ENCODE measurements at regions not wholly inside any gene's neighbourhood (a gene's known extent, or its start where the extent isn't known, plus 50 kb on each side); places are given as distances from the start of the nearest gene placed in this dataset.

DNA sequence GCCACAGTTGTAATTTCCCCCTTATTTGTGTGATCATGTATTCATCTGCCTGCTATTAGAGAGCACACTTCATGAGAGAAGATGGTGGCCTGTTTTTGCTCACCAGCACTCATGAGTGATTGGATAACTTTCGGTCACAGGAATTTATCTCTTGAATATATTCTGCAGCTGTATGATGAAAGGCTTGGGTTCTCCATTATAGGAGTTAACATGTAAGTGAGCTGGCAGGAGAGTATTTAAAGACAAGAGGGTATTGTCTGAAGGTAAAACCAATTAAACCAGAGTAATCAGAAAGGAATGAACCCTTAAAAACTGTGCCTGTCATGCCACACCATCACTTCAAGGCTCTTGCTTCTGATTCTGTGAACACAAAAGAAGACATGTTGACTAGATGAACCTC, 574.9 kb upstream of the CAMK1G start:
- TF ChIP-seq, protein P1, sequence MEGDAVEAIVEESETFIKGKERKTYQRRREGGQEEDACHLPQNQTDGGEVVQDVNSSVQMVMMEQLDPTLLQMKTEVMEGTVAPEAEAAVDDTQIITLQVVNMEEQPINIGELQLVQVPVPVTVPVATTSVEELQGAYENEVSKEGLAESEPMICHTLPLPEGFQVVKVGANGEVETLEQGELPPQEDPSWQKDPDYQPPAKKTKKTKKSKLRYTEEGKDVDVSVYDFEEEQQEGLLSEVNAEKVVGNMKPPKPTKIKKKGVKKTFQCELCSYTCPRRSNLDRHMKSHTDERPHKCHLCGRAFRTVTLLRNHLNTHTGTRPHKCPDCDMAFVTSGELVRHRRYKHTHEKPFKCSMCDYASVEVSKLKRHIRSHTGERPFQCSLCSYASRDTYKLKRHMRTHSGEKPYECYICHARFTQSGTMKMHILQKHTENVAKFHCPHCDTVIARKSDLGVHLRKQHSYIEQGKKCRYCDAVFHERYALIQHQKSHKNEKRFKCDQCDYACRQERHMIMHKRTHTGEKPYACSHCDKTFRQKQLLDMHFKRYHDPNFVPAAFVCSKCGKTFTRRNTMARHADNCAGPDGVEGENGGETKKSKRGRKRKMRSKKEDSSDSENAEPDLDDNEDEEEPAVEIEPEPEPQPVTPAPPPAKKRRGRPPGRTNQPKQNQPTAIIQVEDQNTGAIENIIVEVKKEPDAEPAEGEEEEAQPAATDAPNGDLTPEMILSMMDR (IDR thresholded peaks at IDR 0.05) = no peak
- TF ChIP-seq POLR2A (IDR thresholded peaks at IDR 0.05) (no peak), EP300 (IDR thresholded peaks at IDR 0.05) (no peak), POLR2AphosphoS5 (IDR thresholded peaks at IDR 0.05) (no peak)
